ENCODE measurements at regions not wholly inside any gene's neighbourhood (a gene's known extent, or its start where the extent isn't known, plus 50 kb on each side); places are given as distances from the start of the nearest gene placed in this dataset.

GRCh38 chr10:111967116-111967515 is 216.4 kb downstream of the GPAM start:
- Histone ChIP-seq H3K27me3 (ENCODE audit: insufficient read depth, low read length) (no peaks in the 10 kb centered on the region), H2BK120ac (ENCODE audit: low read depth, low read length, poor library complexity, severe bottlenecking) (no peak overlapping the region), H3K4me1 (ENCODE audit: insufficient read depth, low read length) (no peaks in the 10 kb centered on the region), H4K8ac (replicated peaks; ENCODE audit: insufficient read length, low read depth, low read length) (no peak overlapping the region), H2BK12ac (ENCODE audit: insufficient read length, low read depth, low read length) (no peak overlapping the region), H3K18ac (ENCODE audit: insufficient read length, low read depth, low read length) (no peak overlapping the region), H3K79me1 (ENCODE audit: insufficient read depth, low read depth, low read length, poor library complexity, severe bottlenecking) (no peaks in the 10 kb centered on the region), H3K27ac (ENCODE audit: insufficient read length, low read depth, low read length) (no peak overlapping the region), H4K5ac (ENCODE audit: insufficient read length, low read depth, low read length) (no peak overlapping the region), H3K56ac (ENCODE audit: insufficient read length, low read depth, low read length) (no peak overlapping the region), H3T11ph (ENCODE audit: low read length) (no peak overlapping the region), H3K4me2 (ENCODE audit: insufficient read depth, insufficient read length, low read length) (no peak overlapping the region), H2BK20ac (ENCODE audit: low read depth, low read length, poor library complexity, severe bottlenecking) (no peak overlapping the region), H3K14ac (ENCODE audit: insufficient read depth, low read length) (no peak overlapping the region), H2AFZ (ENCODE audit: low read length) (no peak overlapping the region), H3K23me2 (ENCODE audit: insufficient read length, low read depth, low read length, poor library complexity, severe bottlenecking) (no peaks in the 10 kb centered on the region), H4K20me1 (ENCODE audit: control insufficient read depth, insufficient read depth, insufficient read length) (no peaks in the 10 kb centered on the region), H4K91ac (ENCODE audit: insufficient read length, low read depth, low read length) (no peak overlapping the region), H2AK5ac (ENCODE audit: insufficient read length, low read length) (no peak overlapping the region), H3K9ac (ENCODE audit: extremely low read depth, insufficient read length, low read length) (no peak overlapping the region), H3K79me2 (ENCODE audit: insufficient read depth, low read length) (no peaks in the 10 kb centered on the region), H3K4ac (ENCODE audit: low read depth, low read length) (no peak overlapping the region), H2BK5ac (ENCODE audit: insufficient read length, low read length) (no peak overlapping the region), H3K23ac (ENCODE audit: insufficient read length, low read depth, low read length) (no peak overlapping the region), H3K9me3 (ENCODE audit: control insufficient read depth, low read depth, low read length) (no peaks in the 10 kb centered on the region), H2BK15ac (ENCODE audit: low read depth, low read length) (no peak overlapping the region)
- H3K36me3 Mint-ChIP-seq (ENCODE audit: insufficient read depth in 1 of 3, low read depth in 3 of 3): peaks cover 0 to 5% (median 0%) of the 10 kb centered on the region in 3 experiments; a peak in 6 of 7 replicates
- H3K4me3 Mint-ChIP-seq: no peak overlapping the region
- DNase-seq: no peak
- H3K27me3 Mint-ChIP-seq (ENCODE audit: low read depth): no peaks in the 10 kb centered on the region
- no peak overlapping the region for H3K27ac Mint-ChIP-seq
- no CpG with 5 or more reads among the region's 1 CpG for WGBS (ENCODE audit: extremely low coverage, insufficient read length, low lambda C conversion rate)
- peaks cover 10 to 14% of the 10 kb centered on the region in 2 experiments; a peak in 4 of 5 replicates for H3K9me3 Mint-ChIP-seq
- TF ChIP-seq CTCF (conservative IDR thresholded peaks at IDR 0.05): no peak
- no peaks in the 10 kb centered on the region for H3K4me1 Mint-ChIP-seq
